H9 (cell line): ENCODE measurements at regions not wholly inside any gene's neighbourhood (a gene's known extent, or its start where the extent isn't known, plus 50 kb on each side); places are given as distances from the start of the nearest gene placed in this dataset.

ENCODE experiments used
- DNase-seq: peaks from one replicate; pipeline ENCODE4 v3.0.0-alpha.2; 2017
- H2AFZ ChIP-seq: one replicate; pipeline ENCODE4 v1.6.1; 2013; ENCODE audit warnings: mild to moderate bottlenecking, low read length, control low read depth, moderate library complexity
- H2AK5ac ChIP-seq: 2 replicates; pipeline ENCODE4 v1.6.1; 2013; ENCODE audit warnings: low read length, control low read depth, mixed read lengths; ENCODE audit not compliant: insufficient read length
- H2BK120ac ChIP-seq: one replicate; pipeline ENCODE4 v1.6.1; 2013; ENCODE audit warnings: low read depth, mild to moderate bottlenecking, low read length, control low read depth, inconsistent platforms; ENCODE audit not compliant: poor library complexity, severe bottlenecking
- H2BK12ac ChIP-seq: 2 replicates; pipeline ENCODE4 v1.6.1; 2013; ENCODE audit warnings: low read length, control low read depth, mixed read lengths, low read depth; ENCODE audit not compliant: insufficient read length
- H2BK15ac ChIP-seq: 2 replicates; pipeline ENCODE4 v1.6.1; 2013; ENCODE audit warnings: low read depth, low read length, control low read depth
- H2BK20ac ChIP-seq: one replicate; pipeline ENCODE4 v1.6.1; 2013; ENCODE audit warnings: low read depth, mild to moderate bottlenecking, low read length, control low read depth, inconsistent platforms; ENCODE audit not compliant: poor library complexity, severe bottlenecking
- H2BK5ac ChIP-seq: 2 replicates; pipeline ENCODE4 v1.6.1; 2013; ENCODE audit warnings: low read length, control low read depth, mixed read lengths; ENCODE audit not compliant: insufficient read length
- H3K14ac ChIP-seq: 2 replicates; pipeline ENCODE4 v1.6.1; 2013; ENCODE audit warnings: low read length, control low read depth; ENCODE audit not compliant: insufficient read depth
- H3K18ac ChIP-seq: 2 replicates; pipeline ENCODE4 v1.6.1; 2013; ENCODE audit warnings: low read depth, mild to moderate bottlenecking, mixed read lengths, low read length, control low read depth; ENCODE audit not compliant: insufficient read length
- H3K23ac ChIP-seq: 2 replicates; pipeline ENCODE4 v1.6.1; 2013; ENCODE audit warnings: low read length, control low read depth, mixed read lengths, low read depth; ENCODE audit not compliant: insufficient read length
- H3K23me2 ChIP-seq: 2 replicates; pipeline ENCODE4 v1.6.1; 2013; ENCODE audit warnings: low read depth, mild to moderate bottlenecking, mixed read lengths, low read length, control low read depth; ENCODE audit not compliant: insufficient read length, poor library complexity, severe bottlenecking
- H3K27ac ChIP-seq: 2 replicates; pipeline ENCODE4 v1.5.1; 2013; ENCODE audit warnings: low read length, control low read depth, mixed read lengths, low read depth; ENCODE audit not compliant: insufficient read length
- H3K27me3 ChIP-seq: 2 replicates; pipeline ENCODE4 v1.6.1; 2013; ENCODE audit warnings: low read length, control low read depth, inconsistent platforms; ENCODE audit not compliant: insufficient read depth
- H3K4ac ChIP-seq: 2 replicates; pipeline ENCODE4 v1.6.1; 2013; ENCODE audit warnings: low read depth, mild to moderate bottlenecking, control low read depth, inconsistent platforms, low read length, moderate library complexity
- H3K4me1 ChIP-seq: 2 replicates; pipeline ENCODE4 v1.6.1; 2013; ENCODE audit warnings: low read length, control low read depth, inconsistent platforms; ENCODE audit not compliant: insufficient read depth
- H3K4me2 ChIP-seq: 2 replicates; pipeline ENCODE4 v1.6.1; 2013; ENCODE audit warnings: low read length, control low read depth, mixed read lengths; ENCODE audit not compliant: insufficient read length, insufficient read depth
- H3K56ac ChIP-seq: 2 replicates; pipeline ENCODE4 v1.6.1; 2013; ENCODE audit warnings: low read depth, mild to moderate bottlenecking, mixed read lengths, low read length, control low read depth; ENCODE audit not compliant: insufficient read length
- H3K79me1 ChIP-seq: 2 replicates; pipeline ENCODE4 v1.6.1; 2013; ENCODE audit warnings: low read depth, mild to moderate bottlenecking, moderate library complexity, low read length, control low read depth, inconsistent platforms; ENCODE audit not compliant: insufficient read depth, poor library complexity, severe bottlenecking
- H3K79me2 ChIP-seq: 2 replicates; pipeline ENCODE4 v1.6.1; 2013; ENCODE audit warnings: low read length, control low read depth, inconsistent platforms; ENCODE audit not compliant: insufficient read depth
- H3K9ac ChIP-seq: 2 replicates; pipeline ENCODE4 v1.6.1; 2013; ENCODE audit warnings: low read length, control low read depth, mixed read lengths; ENCODE audit not compliant: insufficient read length; ENCODE audit errors: extremely low read depth
- H3K9me3 ChIP-seq: one replicate; pipeline ENCODE4 v1.6.1; 2013; ENCODE audit warnings: low read depth, low read length, inconsistent platforms; ENCODE audit not compliant: control insufficient read depth
- H3T11ph ChIP-seq: one replicate; pipeline ENCODE4 v1.6.1; 2013; ENCODE audit warnings: mild to moderate bottlenecking, low read length, control low read depth, inconsistent platforms
- H4K20me1 ChIP-seq: one replicate; pipeline ENCODE4 v1.6.1; 2013; ENCODE audit not compliant: control insufficient read depth, insufficient read length, insufficient read depth
- H4K5ac ChIP-seq: 2 replicates; pipeline ENCODE4 v1.6.1; 2013; ENCODE audit warnings: low read depth, mild to moderate bottlenecking, mixed read lengths, low read length, control low read depth; ENCODE audit not compliant: insufficient read length
- H4K8ac ChIP-seq: replicated peaks from 2 replicates; pipeline ENCODE4 v1.6.1; 2013; ENCODE audit warnings: low read length, control low read depth, mixed read lengths, low read depth; ENCODE audit not compliant: insufficient read length
- H4K91ac ChIP-seq: 2 replicates; pipeline ENCODE4 v1.6.1; 2013; ENCODE audit warnings: low read depth, mild to moderate bottlenecking, moderate library complexity, mixed read lengths, low read length, control low read depth; ENCODE audit not compliant: insufficient read length
- H3K27ac Mint-ChIP-seq, 3 experiments: 2 replicates in 2 of 3; 3 replicates in 1 of 3; pipeline ENCODE4 v1.8.0; 2020 to 2021; ENCODE audit warnings: mixed read lengths in 3 of 3, mild to moderate bottlenecking in 1 of 3, moderate library complexity in 1 of 3
- H3K27me3 Mint-ChIP-seq: 2 replicates; pipeline ENCODE4 v1.8.0; 2021; ENCODE audit warnings: low read depth, mild to moderate bottlenecking, moderate library complexity, mixed read lengths
- H3K36me3 Mint-ChIP-seq, 3 experiments: 2 replicates in 2 of 3; 3 replicates in 1 of 3; pipeline ENCODE4 v1.8.0; 2020 to 2021; ENCODE audit warnings: low read depth in 3 of 3, mixed read lengths in 3 of 3; ENCODE audit not compliant: insufficient read depth in 1 of 3
- H3K4me1 Mint-ChIP-seq, 2 experiments: 2 replicates each; pipeline ENCODE4 v1.8.0; 2020; ENCODE audit warnings: mixed read lengths in 2 of 2
- H3K4me3 Mint-ChIP-seq, 2 experiments: 2 replicates in 1 of 2; 3 replicates in 1 of 2; pipeline ENCODE4 v1.8.0; 2020 to 2021; ENCODE audit warnings: mild to moderate bottlenecking in 2 of 2, mixed read lengths in 2 of 2, moderate library complexity in 1 of 2
- H3K9me3 Mint-ChIP-seq, 2 experiments: 2 replicates in 1 of 2; 3 replicates in 1 of 2; pipeline ENCODE4 v1.8.0; 2020; ENCODE audit warnings: mild to moderate bottlenecking in 2 of 2, mixed read lengths in 2 of 2, moderate library complexity in 1 of 2
- CTCF ChIP-seq: fragments of 200-600 bp; sonication (generic); conservative IDR thresholded peaks from 3 replicates; pipeline ENCODE4 v1.8.0; 2021; ENCODE audit warnings: antibody characterized with exemption, mild to moderate bottlenecking
- WGBS: extraction: QIAGEN DNeasy Blood & Tissue Kit; methylation state at CpG from one replicate; pipeline ENCODE4 v1.1.7; 2013; ENCODE audit warnings: missing lambda C conversion rate, low lambda C conversion rate, mixed read lengths; ENCODE audit not compliant: insufficient read length; ENCODE audit errors: extremely low coverage; 5-methylcytosine and 5-hydroxymethylcytosine counted together

- no peak overlapping the region for H3K9ac ChIP-seq
- H3T11ph ChIP-seq = no peak overlapping the region
- H3K9me3 ChIP-seq = no peaks in the 10 kb centered on the region
- Mint-ChIP-seq H3K4me3 (no peak overlapping the region), H3K27me3 (peaks cover 3% of the 10 kb centered on the region), H3K27ac (no peak overlapping the region; a peak in 1 of 7 replicates), H3K4me1 (peaks cover 17 to 21% of the 10 kb centered on the region in 2 experiments), H3K36me3 (no peaks in the 10 kb centered on the region), H3K9me3 (no peaks in the 10 kb centered on the region)
- no peaks in the 10 kb centered on the region for H3K23me2 ChIP-seq
- no peak overlapping the region for H2BK5ac ChIP-seq
- no peak overlapping the region for H4K5ac ChIP-seq
- no peak overlapping the region for H2BK120ac ChIP-seq
- no peak overlapping the region for H3K23ac ChIP-seq
- H3K14ac ChIP-seq = no peak overlapping the region; the same call in 1 of the 2 replicates
- H3K4me1 ChIP-seq = no peaks in the 10 kb centered on the region; the same call in 1 of the 2 replicates
- H3K18ac ChIP-seq = no peak overlapping the region
- no peak overlapping the region for H4K8ac ChIP-seq
- H4K20me1 ChIP-seq = no peaks in the 10 kb centered on the region
- no peak overlapping the region for H2BK12ac ChIP-seq
- no peak overlapping the region for H3K4ac ChIP-seq
- H2AFZ ChIP-seq = no peak overlapping the region
- H3K79me1 ChIP-seq = no peaks in the 10 kb centered on the region
- no peak overlapping the region for H3K4me2 ChIP-seq
- no peak for DNase-seq
- H2BK20ac ChIP-seq = no peak overlapping the region
- no peaks in the 10 kb centered on the region for H3K27me3 ChIP-seq
- H2AK5ac ChIP-seq = no peak overlapping the region
- TF ChIP-seq CTCF = no peak
- H4K91ac ChIP-seq = no peak overlapping the region
- H3K56ac ChIP-seq = no peak overlapping the region
- H3K79me2 ChIP-seq = no peaks in the 10 kb centered on the region
- no peak overlapping the region for H3K27ac ChIP-seq
- no CpG with 5 or more reads among the region's 3 CpGs for WGBS
- no peak overlapping the region for H2BK15ac ChIP-seq
These were observed 170.3 kb downstream of the FOXL1 start for GRCh38 chr16:86748652-86749051.
